Uterus (tissue), 3 donors: ENCODE measurements at regions not wholly inside any gene's neighbourhood (a gene's known extent, or its start where the extent isn't known, plus 50 kb on each side); places are given as distances from the start of the nearest gene placed in this dataset.

ENCODE experiments used
- DNase-seq, 2 donors: peaks; one replicate each; pipeline ENCODE4 v3.0.0-alpha.2; 2019 to 2020
- H3K27ac ChIP-seq, 2 donors: fragments of 200-600 bp; sonication (generic); 1 replicate in 1 of 2; 2 replicates in 1 of 2; pipeline ENCODE4 v1.5.1; 2016 to 2018
- H3K27me3 ChIP-seq, 2 donors: fragments of 200-600 bp; sonication (generic); one replicate each; pipeline ENCODE4 v1.5.1; 2018 to 2019; ENCODE audit warnings: control low read depth in 1 of 2
- H3K36me3 ChIP-seq, 2 donors: fragments of 200-600 bp; sonication (generic); one replicate each; pipeline ENCODE4 v1.5.1; 2019; ENCODE audit warnings: control low read depth in 1 of 2
- H3K4me1 ChIP-seq, 2 donors: fragments of 200-600 bp; sonication (generic); one replicate each; pipeline ENCODE4 v1.5.1; 2018 to 2019; ENCODE audit warnings: control low read depth in 1 of 2
- H3K4me3 ChIP-seq, 2 donors: fragments of 200-600 bp; sonication (generic); 1 replicate in 1 of 2; 2 replicates in 1 of 2; pipeline ENCODE4 v1.5.1; 2018 to 2019; ENCODE audit warnings: mild to moderate bottlenecking in 1 of 2
- H3K9me3 ChIP-seq, 2 donors: fragments of 200-600 bp; sonication (generic); one replicate each; pipeline ENCODE4 v1.5.1; 2019; ENCODE audit warnings: control low read depth in 1 of 2
- CTCF ChIP-seq, 4 experiments: fragments of 200-600 bp in 2 of 4; fragments of 450-650 bp in 2 of 4; sonication (generic) in 2 of 4; IDR thresholded peaks; one replicate each; pipeline ENCODE4 v1.5.1; 2016 to 2019; ENCODE audit warnings: antibody characterized with exemption in 4 of 4, mild to moderate bottlenecking in 2 of 4, moderate library complexity in 1 of 4
- POLR2A ChIP-seq, 2 donors: fragments of 450-650 bp; IDR thresholded peaks; one replicate each; pipeline ENCODE4 v1.6.1; 2016; ENCODE audit warnings: antibody characterized with exemption in 2 of 2, mild to moderate bottlenecking in 1 of 2, moderate library complexity in 1 of 2
- intact Hi-C: fragments of 100-400 bp; cut with DNase I; formaldehyde crosslinking; loops from one replicate; pipeline ENCODE4 v1.15.1; 2023; ENCODE audit warnings: low total_unique reads
- donor health status: DM: yes; HTN: yes; CAD: no.

- no peak overlapping the region for H3K27ac ChIP-seq
- H3K9me3 ChIP-seq, result no peaks in the 10 kb centered on the region
- H3K4me1 ChIP-seq, result no peaks in the 10 kb centered on the region
- intact Hi-C loops, result no loop called here
- H3K36me3 ChIP-seq, result no peaks in the 10 kb centered on the region
- no peaks in the 10 kb centered on the region for H3K27me3 ChIP-seq
- DNase-seq, result no peak
- H3K4me3 ChIP-seq, result no peak overlapping the region
- TF ChIP-seq POLR2A (IDR thresholded peaks at IDR 0.05) (no peak), CTCF (IDR thresholded peaks at IDR 0.05) (no peak)
Observed at GRCh38 chr1:56036479-56036878, 542.9 kb downstream of the PLPP3 start.

GRCh38 chr1:56034847-56035481, 544.4 kb downstream of the PLPP3 start:
- H3K4me1 ChIP-seq, result no peaks in the 10 kb centered on the region
- no peaks in the 10 kb centered on the region for H3K36me3 ChIP-seq
- no peak overlapping the region for H3K27ac ChIP-seq
- DNase-seq, result no peak
- H3K27me3 ChIP-seq, result no peaks in the 10 kb centered on the region
- intact Hi-C loops, result no loop called here
- no peak overlapping the region for H3K4me3 ChIP-seq
- TF ChIP-seq POLR2A (IDR thresholded peaks at IDR 0.05) (no peak), CTCF (IDR thresholded peaks at IDR 0.05) (no peak)
- H3K9me3 ChIP-seq, result no peaks in the 10 kb centered on the region

GRCh38 chr1:56034222-56034621, 545.1 kb downstream of the PLPP3 start:
- no peaks in the 10 kb centered on the region for H3K4me1 ChIP-seq
- H3K27me3 ChIP-seq, result no peaks in the 10 kb centered on the region
- H3K36me3 ChIP-seq, result no peaks in the 10 kb centered on the region
- no peak overlapping the region for H3K4me3 ChIP-seq
- TF ChIP-seq CTCF (IDR thresholded peaks at IDR 0.05) (no peak), POLR2A (IDR thresholded peaks at IDR 0.05) (no peak)
- no peaks in the 10 kb centered on the region for H3K9me3 ChIP-seq
- no peak overlapping the region for H3K27ac ChIP-seq
- intact Hi-C loops, result no loop called here
- DNase-seq, result no peak

- Histone ChIP-seq H3K27me3 (no peaks in the 10 kb centered on the region), H3K4me3 (no peak overlapping the region), H3K4me1 (no peaks in the 10 kb centered on the region), H3K27ac (no peak overlapping the region), H3K9me3 (no peaks in the 10 kb centered on the region), H3K36me3 (no peaks in the 10 kb centered on the region)
- DNase-seq, result no peak
- TF ChIP-seq POLR2A (IDR thresholded peaks at IDR 0.05) (no peak), CTCF (IDR thresholded peaks at IDR 0.05) (no peak)
- intact Hi-C loops, result no loop called here
Observed at GRCh38 chr1:56033321-56034037, 545.9 kb downstream of the PLPP3 start.

GRCh38 chr1:56032096-56032676, 547.2 kb downstream of the PLPP3 start:
- no peaks in the 10 kb centered on the region for H3K27me3 ChIP-seq
- intact Hi-C loops, result no loop called here
- no peaks in the 10 kb centered on the region for H3K9me3 ChIP-seq
- no peaks in the 10 kb centered on the region for H3K4me1 ChIP-seq
- DNase-seq, result no peak
- H3K36me3 ChIP-seq, result no peaks in the 10 kb centered on the region
- no peak overlapping the region for H3K27ac ChIP-seq
- no peak overlapping the region for H3K4me3 ChIP-seq
- no peak for TF ChIP-seq CTCF (IDR thresholded peaks at IDR 0.05)
- no peak for TF ChIP-seq POLR2A (IDR thresholded peaks at IDR 0.05)
